ENCODE measurements at regions not wholly inside any gene's neighbourhood (a gene's known extent, or its start where the extent isn't known, plus 50 kb on each side); places are given as distances from the start of the nearest gene placed in this dataset.

GRCh38 chr3:144462337-144462736 is 490.7 kb downstream of the DIPK2A start:
- TF ChIP-seq CTCF (IDR thresholded peaks at IDR 0.05), result no peak
- no peak for TF ChIP-seq POLR2A (IDR thresholded peaks at IDR 0.05)
- TF ChIP-seq EP300 (IDR thresholded peaks at IDR 0.05), result no peak
